ENCODE measurements at regions not wholly inside any gene's neighbourhood (a gene's known extent, or its start where the extent isn't known, plus 50 kb on each side); places are given as distances from the start of the nearest gene placed in this dataset.
"Not testable (repeated sequence)": the region's sequence is repeated elsewhere in the genome, so short reads cannot be mapped to it uniquely, and the experiment has no call there.

- no peak overlapping the region for H3K27ac ChIP-seq
- no peaks in the 10 kb centered on the region for H3K27me3 ChIP-seq
- H3K4me1 ChIP-seq, result no peaks in the 10 kb centered on the region
- intact Hi-C loops (cut with DNase I; ENCODE audit: low total_unique reads), result no loop called here
- H3K4me3 ChIP-seq, result no peak overlapping the region
- TF ChIP-seq POLR2A (IDR thresholded peaks at IDR 0.05), result no peak
- TF ChIP-seq, protein P1, sequence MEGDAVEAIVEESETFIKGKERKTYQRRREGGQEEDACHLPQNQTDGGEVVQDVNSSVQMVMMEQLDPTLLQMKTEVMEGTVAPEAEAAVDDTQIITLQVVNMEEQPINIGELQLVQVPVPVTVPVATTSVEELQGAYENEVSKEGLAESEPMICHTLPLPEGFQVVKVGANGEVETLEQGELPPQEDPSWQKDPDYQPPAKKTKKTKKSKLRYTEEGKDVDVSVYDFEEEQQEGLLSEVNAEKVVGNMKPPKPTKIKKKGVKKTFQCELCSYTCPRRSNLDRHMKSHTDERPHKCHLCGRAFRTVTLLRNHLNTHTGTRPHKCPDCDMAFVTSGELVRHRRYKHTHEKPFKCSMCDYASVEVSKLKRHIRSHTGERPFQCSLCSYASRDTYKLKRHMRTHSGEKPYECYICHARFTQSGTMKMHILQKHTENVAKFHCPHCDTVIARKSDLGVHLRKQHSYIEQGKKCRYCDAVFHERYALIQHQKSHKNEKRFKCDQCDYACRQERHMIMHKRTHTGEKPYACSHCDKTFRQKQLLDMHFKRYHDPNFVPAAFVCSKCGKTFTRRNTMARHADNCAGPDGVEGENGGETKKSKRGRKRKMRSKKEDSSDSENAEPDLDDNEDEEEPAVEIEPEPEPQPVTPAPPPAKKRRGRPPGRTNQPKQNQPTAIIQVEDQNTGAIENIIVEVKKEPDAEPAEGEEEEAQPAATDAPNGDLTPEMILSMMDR (IDR thresholded peaks at IDR 0.05), result no peak
- WGBS, 2 donors, result 93 to 96% methylated on average over 3 of the region's 3 CpGs
- no peaks in the 10 kb centered on the region for H3K36me3 ChIP-seq (ENCODE audit: low read depth, missing control alignments)
- H3K9me3 ChIP-seq, result no peaks in the 10 kb centered on the region
- no peak for DNase-seq
Measured at GRCh38 chr12:114038962-114039361, 72.8 kb upstream of the RBM19 start.

DNA sequence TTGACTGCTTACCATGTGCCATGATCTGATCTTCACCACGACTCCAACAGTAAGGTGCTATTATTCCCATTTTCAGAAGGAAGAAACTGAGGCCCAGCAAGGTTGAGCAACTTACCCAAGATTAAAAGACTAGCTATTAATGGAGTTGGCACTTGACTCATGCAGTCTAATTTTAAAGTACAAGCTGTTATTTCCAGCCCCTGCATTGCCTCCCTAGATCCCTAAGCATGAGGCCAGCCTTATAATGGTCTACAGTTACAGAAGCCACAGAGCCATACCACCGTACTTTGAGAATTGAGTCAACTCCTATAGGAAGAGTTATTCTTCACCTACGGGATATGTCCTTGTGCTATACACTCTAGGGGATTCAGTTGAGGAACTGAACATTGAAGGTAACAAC, 66.7 kb upstream of the RBM19 start:
- H3K27me3 ChIP-seq, result no peaks in the 10 kb centered on the region
- H3K36me3 ChIP-seq (ENCODE audit: low read depth, missing control alignments), result no peaks in the 10 kb centered on the region
- no peaks in the 10 kb centered on the region for H3K4me1 ChIP-seq
- intact Hi-C loops (cut with DNase I; ENCODE audit: low total_unique reads), result no loop called here
- no peak overlapping the region for H3K27ac ChIP-seq
- no peaks in the 10 kb centered on the region for H3K9me3 ChIP-seq
- 86 to 94% methylated on average over 3 of the region's 3 CpGs for WGBS, 2 donors
- H3K4me3 ChIP-seq, result no peak overlapping the region
- no peak for DNase-seq
- no peak for TF ChIP-seq POLR2A (IDR thresholded peaks at IDR 0.05)
- TF ChIP-seq, protein P1 (IDR thresholded peaks at IDR 0.05), result no peak

GRCh38 chr12:114030451-114030850, 64.3 kb upstream of the RBM19 start:
- WGBS, 2 donors, result 74 to 90% methylated on average over 4 of the region's 4 CpGs
- no peaks in the 10 kb centered on the region for H3K27me3 ChIP-seq
- no peak for TF ChIP-seq POLR2A (IDR thresholded peaks at IDR 0.05)
- TF ChIP-seq, protein P1 (IDR thresholded peaks at IDR 0.05), result no peak
- H3K27ac ChIP-seq, result no peak overlapping the region
- intact Hi-C loops (cut with DNase I; ENCODE audit: low total_unique reads), result no loop called here
- no peak for DNase-seq
- no peaks in the 10 kb centered on the region for H3K4me1 ChIP-seq
- H3K4me3 ChIP-seq, result no peak overlapping the region
- no peaks in the 10 kb centered on the region for H3K36me3 ChIP-seq (ENCODE audit: low read depth, missing control alignments)
- H3K9me3 ChIP-seq, result no peaks in the 10 kb centered on the region

GRCh38 chr12:114026805-114027204, 60.7 kb upstream of the RBM19 start:
- 88% methylated on average over 4 of the region's 4 CpGs for WGBS, 2 donors
- Histone ChIP-seq H3K27ac (no peak overlapping the region), H3K27me3 (no peaks in the 10 kb centered on the region), H3K36me3 (ENCODE audit: low read depth, missing control alignments) (no peaks in the 10 kb centered on the region), H3K4me1 (no peaks in the 10 kb centered on the region), H3K4me3 (no peak overlapping the region), H3K9me3 (no peaks in the 10 kb centered on the region)
- intact Hi-C loops (cut with DNase I; ENCODE audit: low total_unique reads), result no loop called here
- DNase-seq, result no peak
- no peak for TF ChIP-seq POLR2A (IDR thresholded peaks at IDR 0.05)

DNA sequence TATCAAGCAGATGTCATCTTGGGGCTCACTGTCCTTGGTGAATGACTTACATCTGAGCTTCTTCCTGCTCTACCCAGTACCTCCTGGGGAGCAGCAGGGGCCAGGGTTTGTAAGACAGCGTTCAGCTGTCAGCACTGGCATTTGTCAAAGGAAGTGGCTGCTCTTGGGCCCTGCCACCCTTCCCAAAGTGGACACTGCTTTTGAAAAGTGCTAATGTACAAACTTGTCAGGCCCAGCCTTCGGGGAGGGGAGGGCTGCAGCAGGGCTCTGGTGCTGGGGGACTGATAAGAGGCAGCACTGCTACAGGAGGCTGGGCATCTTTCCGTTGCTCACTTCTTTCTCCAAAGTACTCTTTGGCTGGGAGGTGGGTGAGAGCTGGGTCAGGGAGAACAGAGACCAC, 59.8 kb upstream of the RBM19 start:
- intact Hi-C loops (cut with DNase I; ENCODE audit: low total_unique reads), result no loop called here
- no peaks in the 10 kb centered on the region for H3K4me1 ChIP-seq
- H3K4me3 ChIP-seq, result no peak overlapping the region
- H3K27ac ChIP-seq, result no peak overlapping the region
- no peaks in the 10 kb centered on the region for H3K27me3 ChIP-seq
- no peaks in the 10 kb centered on the region for H3K36me3 ChIP-seq (ENCODE audit: low read depth, missing control alignments)
- TF ChIP-seq, protein P1 (IDR thresholded peaks at IDR 0.05), result no peak
- TF ChIP-seq POLR2A (IDR thresholded peaks at IDR 0.05), result no peak
- H3K9me3 ChIP-seq, result no peaks in the 10 kb centered on the region
- no peak for DNase-seq
- WGBS, 2 donors, result 55 to 63% methylated on average over 3 of the region's 3 CpGs

GRCh38 chr12:114022081-114022480, 56.0 kb upstream of the RBM19 start:
- H3K4me3 ChIP-seq; H3K9me3 ChIP-seq; H3K27me3 ChIP-seq; DNase-seq; H3K36me3 ChIP-seq (ENCODE audit: low read depth, missing control alignments); intact Hi-C loops (cut with DNase I; ENCODE audit: low total_unique reads); H3K27ac ChIP-seq; H3K4me1 ChIP-seq: not testable (repeated sequence)
- WGBS, 2 donors, result 90 to 100% methylated on average over 4 to 5 of the region's 5 CpGs

Measured in testis (tissue), 2 donors.